ENCODE measurements at regions not wholly inside any gene's neighbourhood (a gene's known extent, or its start where the extent isn't known, plus 50 kb on each side); places are given as distances from the start of the nearest gene placed in this dataset.

DNA sequence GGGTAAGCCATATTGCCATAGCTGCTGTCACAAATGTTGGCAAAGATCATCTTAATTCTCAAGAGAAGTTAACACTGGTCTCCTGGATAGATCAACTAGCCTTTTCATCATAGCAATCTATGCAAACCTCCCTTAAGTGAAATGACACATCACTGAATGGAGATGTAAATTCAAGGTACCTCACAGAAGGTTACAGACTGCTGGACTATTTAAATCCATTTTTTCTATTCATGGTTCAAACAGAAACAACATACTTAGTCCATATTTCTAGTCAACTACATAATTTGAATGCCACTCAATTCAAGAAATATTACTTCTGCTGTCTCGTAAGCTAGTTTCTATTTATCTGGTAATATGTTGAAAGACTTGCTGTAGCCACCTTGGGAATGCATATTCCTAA lies 748.3 kb downstream of the C12orf50 start:
- H3K4me3 Mint-ChIP-seq (ENCODE audit: unreplicated experiment), result no peak overlapping the region
- H3K27ac Mint-ChIP-seq (ENCODE audit: unreplicated experiment), result no peak overlapping the region

DNA sequence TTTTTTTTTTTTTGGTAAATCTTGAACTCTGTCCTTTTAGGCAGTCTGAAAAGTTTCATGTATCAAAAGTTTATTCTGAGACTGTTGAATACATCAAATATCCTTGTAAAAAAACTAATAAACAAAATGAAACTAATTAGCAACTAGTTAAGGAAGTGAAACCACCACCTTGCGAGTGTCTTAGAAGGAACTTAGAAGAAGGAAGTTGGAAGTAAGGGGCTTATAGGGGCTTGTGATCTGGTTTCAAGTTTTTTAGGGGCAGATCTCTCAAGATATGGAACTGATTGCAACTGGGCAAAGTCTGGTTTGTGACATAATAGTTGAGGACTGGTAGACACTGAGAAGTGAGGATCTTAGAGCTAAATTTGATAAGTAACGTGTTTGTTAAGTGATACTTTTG lies 748.8 kb downstream of the C12orf50 start:
- Mint-ChIP-seq H3K4me1 (ENCODE audit: low read depth) (no peaks in the 10 kb centered on the region), H3K9me3 (ENCODE audit: low read depth) (peaks cover 2% of the 10 kb centered on the region), H3K27ac (ENCODE audit: unreplicated experiment) (no peak overlapping the region), H3K36me3 (ENCODE audit: low read depth) (no peaks in the 10 kb centered on the region), H3K4me3 (ENCODE audit: unreplicated experiment) (no peak overlapping the region), H3K27me3 (ENCODE audit: low read depth) (peaks cover 2% of the 10 kb centered on the region)
- TF ChIP-seq, protein P1, sequence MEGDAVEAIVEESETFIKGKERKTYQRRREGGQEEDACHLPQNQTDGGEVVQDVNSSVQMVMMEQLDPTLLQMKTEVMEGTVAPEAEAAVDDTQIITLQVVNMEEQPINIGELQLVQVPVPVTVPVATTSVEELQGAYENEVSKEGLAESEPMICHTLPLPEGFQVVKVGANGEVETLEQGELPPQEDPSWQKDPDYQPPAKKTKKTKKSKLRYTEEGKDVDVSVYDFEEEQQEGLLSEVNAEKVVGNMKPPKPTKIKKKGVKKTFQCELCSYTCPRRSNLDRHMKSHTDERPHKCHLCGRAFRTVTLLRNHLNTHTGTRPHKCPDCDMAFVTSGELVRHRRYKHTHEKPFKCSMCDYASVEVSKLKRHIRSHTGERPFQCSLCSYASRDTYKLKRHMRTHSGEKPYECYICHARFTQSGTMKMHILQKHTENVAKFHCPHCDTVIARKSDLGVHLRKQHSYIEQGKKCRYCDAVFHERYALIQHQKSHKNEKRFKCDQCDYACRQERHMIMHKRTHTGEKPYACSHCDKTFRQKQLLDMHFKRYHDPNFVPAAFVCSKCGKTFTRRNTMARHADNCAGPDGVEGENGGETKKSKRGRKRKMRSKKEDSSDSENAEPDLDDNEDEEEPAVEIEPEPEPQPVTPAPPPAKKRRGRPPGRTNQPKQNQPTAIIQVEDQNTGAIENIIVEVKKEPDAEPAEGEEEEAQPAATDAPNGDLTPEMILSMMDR (IDR thresholded peaks at IDR 0.05), result no peak
- DNase-seq (ENCODE audit: low spot score), result no peak

More for the DNA sequence above, 748.3 kb downstream of the C12orf50 start:
- TF ChIP-seq, protein P1 (IDR thresholded peaks at IDR 0.05), result no peak
- no peaks in the 10 kb centered on the region for H3K36me3 Mint-ChIP-seq (ENCODE audit: low read depth)
- DNase-seq (ENCODE audit: low spot score), result no peak
- peaks cover 2% of the 10 kb centered on the region for H3K9me3 Mint-ChIP-seq (ENCODE audit: low read depth)
- peaks cover 2% of the 10 kb centered on the region for H3K27me3 Mint-ChIP-seq (ENCODE audit: low read depth)
- H3K4me1 Mint-ChIP-seq (ENCODE audit: low read depth), result no peaks in the 10 kb centered on the region

DNA sequence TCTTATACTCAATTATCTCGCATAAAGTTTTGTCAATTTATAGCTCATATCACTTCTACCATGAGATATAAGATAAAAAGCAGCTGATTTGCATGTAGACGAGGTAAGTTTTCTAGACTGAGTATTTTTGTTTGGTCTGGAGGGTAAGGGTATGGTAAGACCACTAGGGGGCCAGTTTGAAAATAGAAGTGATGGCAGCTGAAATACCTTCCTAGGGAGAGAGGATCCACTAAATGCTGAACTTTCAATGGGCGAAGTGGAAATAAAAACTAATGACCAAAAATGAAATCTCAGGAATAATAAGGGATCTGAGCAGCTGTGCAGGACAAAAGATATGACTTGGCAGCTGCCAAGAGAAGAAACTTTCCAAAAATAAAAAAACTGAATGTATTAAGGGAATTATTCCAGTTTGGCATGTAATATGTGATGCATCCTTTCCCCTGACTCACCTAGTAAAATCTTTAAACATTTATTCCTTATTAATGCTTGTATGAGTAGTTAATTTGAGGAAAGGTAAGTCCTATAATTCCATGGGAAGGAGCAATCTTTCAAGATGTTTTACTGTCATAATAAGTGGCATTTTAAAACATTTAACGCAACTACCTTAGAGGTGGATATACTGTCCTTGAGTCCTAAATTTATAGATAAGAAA lies 754.5 kb downstream of the C12orf50 start:
- DNase-seq (ENCODE audit: low spot score), result no peak
- H3K4me3 Mint-ChIP-seq (ENCODE audit: unreplicated experiment), result no peak overlapping the region
- peaks cover 2% of the 10 kb centered on the region for H3K27me3 Mint-ChIP-seq (ENCODE audit: low read depth)
- H3K36me3 Mint-ChIP-seq (ENCODE audit: low read depth), result no peaks in the 10 kb centered on the region
- H3K4me1 Mint-ChIP-seq (ENCODE audit: low read depth), result peaks cover 10% of the 10 kb centered on the region
- no peak overlapping the region for H3K27ac Mint-ChIP-seq (ENCODE audit: unreplicated experiment)
- TF ChIP-seq, protein P1 (IDR thresholded peaks at IDR 0.05), result peak; percentile 80
- no peaks in the 10 kb centered on the region for H3K9me3 Mint-ChIP-seq (ENCODE audit: low read depth)

DNA sequence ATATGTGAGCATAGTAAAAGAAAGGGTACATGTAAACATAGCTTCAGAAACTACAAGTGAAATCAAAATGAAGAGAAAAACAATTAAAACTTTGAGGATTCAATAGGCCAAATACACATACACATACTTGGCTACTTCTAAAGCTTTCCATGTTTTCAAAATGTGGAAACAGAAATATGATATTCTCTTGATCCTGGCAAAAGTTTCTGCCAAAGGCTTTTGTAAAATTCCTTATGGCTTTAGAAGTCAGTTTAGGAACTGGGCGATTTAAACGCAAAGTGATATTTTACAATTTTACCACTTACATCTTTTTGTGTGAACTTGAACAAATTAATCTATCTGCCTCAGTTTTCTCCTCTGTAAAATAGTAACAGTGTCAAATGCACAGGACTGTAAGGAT lies 756.4 kb downstream of the C12orf50 start:
- TF ChIP-seq, protein P1 (IDR thresholded peaks at IDR 0.05), result no peak
- H3K4me1 Mint-ChIP-seq (ENCODE audit: low read depth), result peaks cover 10% of the 10 kb centered on the region
- no peak overlapping the region for H3K27ac Mint-ChIP-seq (ENCODE audit: unreplicated experiment)
- no peak overlapping the region for H3K4me3 Mint-ChIP-seq (ENCODE audit: unreplicated experiment)
- H3K27me3 Mint-ChIP-seq (ENCODE audit: low read depth), result peaks cover 2% of the 10 kb centered on the region
- no peak for DNase-seq (ENCODE audit: low spot score)
- H3K36me3 Mint-ChIP-seq (ENCODE audit: low read depth), result no peaks in the 10 kb centered on the region
- H3K9me3 Mint-ChIP-seq (ENCODE audit: low read depth), result no peaks in the 10 kb centered on the region

DNA sequence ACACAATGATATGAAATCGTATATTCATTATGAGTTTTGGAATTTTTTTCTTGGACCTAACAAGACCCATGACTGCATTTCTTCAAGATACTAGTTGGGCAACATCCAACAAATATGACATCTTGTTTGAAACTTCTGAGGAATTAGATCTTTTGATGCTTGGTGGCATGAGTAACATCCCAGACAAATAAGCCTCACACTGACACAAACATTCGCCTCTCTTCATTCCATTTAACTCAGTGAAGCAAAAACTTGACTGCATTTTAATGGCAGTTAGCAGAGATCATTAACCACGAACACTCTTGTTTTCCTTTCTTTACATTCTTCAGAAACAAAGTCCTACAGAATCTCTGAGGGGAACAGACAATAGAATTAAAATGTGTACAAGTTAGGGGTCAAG lies 758.3 kb downstream of the C12orf50 start:
- no peaks in the 10 kb centered on the region for H3K36me3 Mint-ChIP-seq (ENCODE audit: low read depth)
- no peaks in the 10 kb centered on the region for H3K27me3 Mint-ChIP-seq (ENCODE audit: low read depth)
- H3K27ac Mint-ChIP-seq (ENCODE audit: unreplicated experiment), result no peak overlapping the region
- no peak for DNase-seq (ENCODE audit: low spot score)
- TF ChIP-seq, protein P1 (IDR thresholded peaks at IDR 0.05), result no peak
- H3K4me1 Mint-ChIP-seq (ENCODE audit: low read depth), result peaks cover 10% of the 10 kb centered on the region
- no peak overlapping the region for H3K4me3 Mint-ChIP-seq (ENCODE audit: unreplicated experiment)
- H3K9me3 Mint-ChIP-seq (ENCODE audit: low read depth), result no peaks in the 10 kb centered on the region
